Esophagus muscularis mucosa (tissue), 4 donors: ENCODE measurements at regions not wholly inside any gene's neighbourhood (a gene's known extent, or its start where the extent isn't known, plus 50 kb on each side); places are given as distances from the start of the nearest gene placed in this dataset.

Experiments
- DNase-seq: peaks from one replicate; pipeline ENCODE4 v3.0.0-alpha.2; 2017; ENCODE audit errors: extremely low spot score
- H3K27ac ChIP-seq, 4 donors: fragments of 200-600 bp; sonication (generic); replicated peaks in 1 of 4; 1 replicate in 3 of 4; 2 replicates in 1 of 4; pipeline ENCODE4 v1.5.1; 2016 to 2019; ENCODE audit warnings: mild to moderate bottlenecking in 1 of 4
- H3K27me3 ChIP-seq, 4 donors: fragments of 200-600 bp; sonication (generic); one replicate each; pipeline versions ENCODE4 v1.5.1 to v1.6.0; 2016 to 2019
- H3K36me3 ChIP-seq, 4 donors: fragments of 200-600 bp; sonication (generic); one replicate each; pipeline ENCODE4 v1.5.1; 2016 to 2019
- H3K4me1 ChIP-seq, 4 donors: fragments of 200-600 bp; sonication (generic); one replicate each; pipeline ENCODE4 v1.5.1; 2016 to 2019
- H3K4me3 ChIP-seq, 4 donors: fragments of 200-600 bp; sonication (generic); 1 replicate in 2 of 4; 2 replicates in 2 of 4; pipeline ENCODE4 v1.5.1; 2016 to 2019; ENCODE audit warnings: mild to moderate bottlenecking in 4 of 4, moderate library complexity in 1 of 4
- H3K9me3 ChIP-seq, 4 donors: fragments of 200-600 bp; sonication (generic); 1 replicate in 3 of 4; 2 replicates in 1 of 4; pipeline ENCODE4 v1.5.1; 2016 to 2019
- CTCF ChIP-seq, 3 experiments: fragments of 200-600 bp in 2 of 3; fragments of 450-650 bp in 1 of 3; sonication (generic) in 2 of 3; IDR thresholded peaks; one replicate each; pipeline ENCODE4 v1.5.1; 2017 to 2019; ENCODE audit warnings: antibody characterized with exemption in 3 of 3, mild to moderate bottlenecking in 2 of 3, moderate library complexity in 1 of 3
- EP300 ChIP-seq: sonication (generic); formaldehyde crosslinking; IDR thresholded peaks from one replicate; pipeline ENCODE4 v1.6.1; 2017; ENCODE audit warnings: antibody characterized with exemption
- POLR2A ChIP-seq: fragments of 450-650 bp; IDR thresholded peaks from one replicate; pipeline ENCODE4 v1.6.1; 2017; ENCODE audit warnings: antibody characterized with exemption, moderate library complexity, mild to moderate bottlenecking, low read depth
- POLR2AphosphoS5 ChIP-seq, 2 donors: sonication (generic); formaldehyde crosslinking; IDR thresholded peaks; one replicate each; pipeline ENCODE4 v1.6.1; 2017; ENCODE audit warnings: antibody characterized with exemption in 2 of 2
- WGBS: methylation state at CpG from one replicate; pipeline ENCODE4 v1.1.5; 2018; 5-methylcytosine and 5-hydroxymethylcytosine counted together
- intact Hi-C: fragments of 100-400 bp; cut with DNase I; formaldehyde crosslinking; loops from one replicate; pipeline ENCODE4 v1.15.1; 2023

GRCh38 chr10:131010965-131011575 is 300.5 kb downstream of the TCERG1L start:
- H3K36me3 ChIP-seq: no peaks in the 10 kb centered on the region
- no peak for TF ChIP-seq POLR2AphosphoS5 (IDR thresholded peaks at IDR 0.05)
- no peak for TF ChIP-seq CTCF (IDR thresholded peaks at IDR 0.05)
- no peak for TF ChIP-seq EP300
- no peak for TF ChIP-seq POLR2A
- H3K27ac ChIP-seq: no peak overlapping the region
- no peaks in the 10 kb centered on the region for H3K4me1 ChIP-seq
- intact Hi-C loops: no loop called here
- H3K27me3 ChIP-seq: peaks cover 0 to 27% (median 0%) of the 10 kb centered on the region in 4 donors
- 86% methylated on average over 9 of the region's 11 CpGs for WGBS
- H3K9me3 ChIP-seq: peaks cover 0 to 7% (median 0%) of the 10 kb centered on the region in 4 donors
- H3K4me3 ChIP-seq: no peak overlapping the region
- DNase-seq: no peak

- no peak for TF ChIP-seq CTCF (IDR thresholded peaks at IDR 0.05)
- no peak for TF ChIP-seq POLR2A
- no peak for TF ChIP-seq POLR2AphosphoS5 (IDR thresholded peaks at IDR 0.05)
- TF ChIP-seq EP300: no peak
- Histone ChIP-seq H3K4me1 (no peaks in the 10 kb centered on the region), H3K9me3 (peaks cover 0 to 3% (median 0%) of the 10 kb centered on the region in 4 donors), H3K36me3 (no peaks in the 10 kb centered on the region), H3K4me3 (no peak overlapping the region), H3K27ac (no peak overlapping the region), H3K27me3 (peaks cover 0 to 27% (median 0%) of the 10 kb centered on the region in 4 donors)
- intact Hi-C loops: no loop called here
- no peak for DNase-seq
- WGBS: 61% methylated on average over 8 of the region's 10 CpGs
These were observed 299.4 kb downstream of the TCERG1L start for GRCh38 chr10:131011936-131012640.

- Histone ChIP-seq H3K27me3 (peaks cover 0 to 27% (median 0%) of the 10 kb centered on the region in 4 donors), H3K9me3 (no peaks in the 10 kb centered on the region), H3K4me3 (no peak overlapping the region), H3K36me3 (no peaks in the 10 kb centered on the region), H3K27ac (no peak overlapping the region), H3K4me1 (no peaks in the 10 kb centered on the region)
- DNase-seq: no peak
- TF ChIP-seq POLR2A (no peak), POLR2AphosphoS5 (IDR thresholded peaks at IDR 0.05) (no peak), EP300 (no peak), CTCF (IDR thresholded peaks at IDR 0.05) (no peak)
- WGBS: 79% methylated on average over 3 of the region's 5 CpGs
- intact Hi-C loops: no loop called here
These were observed 298.9 kb downstream of the TCERG1L start for GRCh38 chr10:131012641-131012985.

GRCh38 chr10:131013281-131013912 is 298.1 kb downstream of the TCERG1L start:
- intact Hi-C loops: no loop called here
- no peaks in the 10 kb centered on the region for H3K4me1 ChIP-seq
- H3K36me3 ChIP-seq: no peaks in the 10 kb centered on the region
- WGBS: 91% methylated on average over 14 of the region's 17 CpGs
- DNase-seq: no peak
- peaks cover 0 to 27% (median 0%) of the 10 kb centered on the region in 4 donors for H3K27me3 ChIP-seq
- H3K4me3 ChIP-seq: no peak overlapping the region
- TF ChIP-seq POLR2AphosphoS5 (IDR thresholded peaks at IDR 0.05): no peak
- no peak for TF ChIP-seq POLR2A
- TF ChIP-seq EP300: no peak
- TF ChIP-seq CTCF (IDR thresholded peaks at IDR 0.05): no peak
- H3K27ac ChIP-seq: no peak overlapping the region
- no peaks in the 10 kb centered on the region for H3K9me3 ChIP-seq
